AG04449 (cell line): ENCODE measurements at regions not wholly inside any gene's neighbourhood (a gene's known extent, or its start where the extent isn't known, plus 50 kb on each side); places are given as distances from the start of the nearest gene placed in this dataset.
"Not testable (repeated sequence)": the region's sequence is repeated elsewhere in the genome, so short reads cannot be mapped to it uniquely, and the experiment has no call there.

Source experiments
- CTCF ChIA-PET: fragments of 350-600 bp; formaldehyde crosslinking; extraction: SDS; loops from one replicate; lab custom pipeline; 2021; ENCODE audit warnings: antibody characterized with exemption; lab: Yijun Ruan, JAX
- POLR2A ChIA-PET: fragments of 400-600, 350-600 bp; formaldehyde crosslinking; extraction: SDS; loops from one replicate; lab custom pipeline; 2020; ENCODE audit warnings: antibody characterized with exemption, inconsistent platforms; lab: Yijun Ruan, JAX
- DNase-seq: peaks from one replicate; pipeline ENCODE4 v3.0.0-alpha.2; 2010; ENCODE audit warnings: low read depth, low spot score
- H3K4me3 ChIP-seq: 2 replicates; pipeline ENCODE4 v1.5.1; 2011; ENCODE audit warnings: low read depth, mild to moderate bottlenecking, control low read depth, low read length
- TF ChIP-seq, protein P1 (sequence below): IDR thresholded peaks from one replicate; pipeline ENCODE4 v1.5.1; 2011; ENCODE audit warnings: mild to moderate bottlenecking, moderate library complexity, low read length, control low read depth, inconsistent platforms; ENCODE audit not compliant: insufficient read depth; ENCODE audit errors: missing control alignments

DNA sequence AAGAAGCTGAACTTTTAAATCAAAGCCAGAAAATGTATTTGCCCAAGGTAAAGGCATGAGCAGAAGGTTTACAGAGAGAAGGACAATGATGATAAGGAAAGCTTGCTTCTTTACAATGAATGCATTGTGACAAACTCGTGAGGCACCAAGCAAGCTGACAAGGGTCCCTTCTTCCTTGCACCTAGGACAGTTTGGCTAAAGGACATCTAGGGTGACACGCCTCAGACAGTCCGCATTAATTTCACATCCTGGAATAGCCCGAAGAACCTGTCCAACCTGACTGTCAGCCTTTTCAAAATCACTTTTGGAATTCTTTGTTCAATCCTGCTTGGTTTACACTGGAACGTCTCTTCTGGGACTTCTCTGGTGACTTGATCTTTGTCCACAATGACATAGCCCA, 146.4 kb upstream of the MAP3K1 start:
- DNase-seq = no peak
- H3K4me3 ChIP-seq = no peak overlapping the region
- CTCF ChIA-PET = interaction anchor here (0.6 kb wide), 1 partner anchor 49 kb away, joined by 3 read pairs; no protein-coding TSS in a partner anchor
- TF ChIP-seq, protein P1, sequence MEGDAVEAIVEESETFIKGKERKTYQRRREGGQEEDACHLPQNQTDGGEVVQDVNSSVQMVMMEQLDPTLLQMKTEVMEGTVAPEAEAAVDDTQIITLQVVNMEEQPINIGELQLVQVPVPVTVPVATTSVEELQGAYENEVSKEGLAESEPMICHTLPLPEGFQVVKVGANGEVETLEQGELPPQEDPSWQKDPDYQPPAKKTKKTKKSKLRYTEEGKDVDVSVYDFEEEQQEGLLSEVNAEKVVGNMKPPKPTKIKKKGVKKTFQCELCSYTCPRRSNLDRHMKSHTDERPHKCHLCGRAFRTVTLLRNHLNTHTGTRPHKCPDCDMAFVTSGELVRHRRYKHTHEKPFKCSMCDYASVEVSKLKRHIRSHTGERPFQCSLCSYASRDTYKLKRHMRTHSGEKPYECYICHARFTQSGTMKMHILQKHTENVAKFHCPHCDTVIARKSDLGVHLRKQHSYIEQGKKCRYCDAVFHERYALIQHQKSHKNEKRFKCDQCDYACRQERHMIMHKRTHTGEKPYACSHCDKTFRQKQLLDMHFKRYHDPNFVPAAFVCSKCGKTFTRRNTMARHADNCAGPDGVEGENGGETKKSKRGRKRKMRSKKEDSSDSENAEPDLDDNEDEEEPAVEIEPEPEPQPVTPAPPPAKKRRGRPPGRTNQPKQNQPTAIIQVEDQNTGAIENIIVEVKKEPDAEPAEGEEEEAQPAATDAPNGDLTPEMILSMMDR = no peak
- POLR2A ChIA-PET = no interaction called here

DNA sequence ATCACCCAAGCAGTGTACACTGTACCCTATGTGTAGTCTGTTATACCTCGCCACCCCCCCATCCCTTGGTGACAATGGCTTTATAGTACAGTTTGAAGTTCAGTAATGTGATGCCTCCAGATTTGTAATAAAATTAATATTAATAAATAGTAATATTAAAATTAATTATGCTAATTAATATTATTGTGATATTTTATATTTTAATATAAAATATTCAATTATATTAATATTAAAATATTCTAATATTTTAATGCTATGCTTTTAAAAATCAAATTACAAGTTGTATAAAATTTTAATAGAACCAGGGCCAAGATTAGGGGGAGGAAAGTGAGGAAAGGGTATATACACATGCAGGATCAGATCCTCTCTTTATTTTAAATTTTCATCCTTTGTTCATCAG, 147.7 kb upstream of the MAP3K1 start:
- CTCF ChIA-PET = no interaction called here
- POLR2A ChIA-PET = no interaction called here
- TF ChIP-seq, protein P1 = no peak
- no peak overlapping the region for H3K4me3 ChIP-seq
- DNase-seq = no peak

DNA sequence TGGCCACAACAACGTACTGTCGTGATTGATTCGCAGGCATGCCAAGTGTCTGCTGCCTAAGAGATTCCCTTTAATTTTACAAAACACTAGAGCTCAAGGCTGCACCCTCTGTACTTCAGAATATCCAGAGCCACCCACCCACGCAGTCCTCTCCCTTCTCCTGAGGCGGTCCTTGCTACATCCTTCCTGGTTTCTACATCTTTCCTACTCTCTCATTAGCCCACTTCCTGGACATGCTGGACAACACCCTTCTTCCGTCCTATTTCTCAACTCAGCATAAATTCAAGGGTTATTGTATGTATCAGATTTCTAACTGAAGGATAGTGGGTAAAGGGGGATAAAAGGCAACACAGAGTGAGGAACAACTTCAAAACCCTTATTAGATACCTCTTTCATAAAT, 148.4 kb upstream of the MAP3K1 start:
- no peak overlapping the region for H3K4me3 ChIP-seq
- no peak for DNase-seq
- TF ChIP-seq, protein P1 = no peak
- ChIA-PET CTCF (interaction anchor here (0.8 kb wide), 1 partner anchor 170 kb away, joined by 3 read pairs; no protein-coding TSS in a partner anchor), POLR2A (no interaction called here)

DNA sequence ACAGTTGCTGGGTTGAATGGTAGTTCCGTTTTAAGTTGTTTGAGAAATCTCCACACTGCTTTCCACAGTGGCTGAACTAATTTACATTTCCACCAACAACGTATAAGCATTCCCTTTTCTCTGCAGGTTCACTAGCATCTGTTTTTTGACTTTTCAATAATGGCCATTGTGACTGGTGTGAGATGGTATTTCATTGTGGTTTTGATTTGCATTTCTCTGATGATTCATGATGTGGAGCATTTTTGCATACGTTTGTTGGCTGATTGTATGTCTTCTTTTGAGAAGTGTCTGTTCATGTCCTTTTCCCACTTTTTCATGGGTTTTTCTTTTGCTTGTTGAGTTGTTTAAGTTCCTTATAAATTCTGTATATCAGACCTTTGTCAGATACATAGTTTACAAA, 150.2 kb upstream of the MAP3K1 start:
- DNase-seq, POLR2A ChIA-PET, H3K4me3 ChIP-seq: not testable (repeated sequence)
- CTCF ChIA-PET = interaction anchor here (1.4 kb wide), 1 partner anchor 394 kb away, joined by 3 read pairs; no protein-coding TSS in a partner anchor

DNA sequence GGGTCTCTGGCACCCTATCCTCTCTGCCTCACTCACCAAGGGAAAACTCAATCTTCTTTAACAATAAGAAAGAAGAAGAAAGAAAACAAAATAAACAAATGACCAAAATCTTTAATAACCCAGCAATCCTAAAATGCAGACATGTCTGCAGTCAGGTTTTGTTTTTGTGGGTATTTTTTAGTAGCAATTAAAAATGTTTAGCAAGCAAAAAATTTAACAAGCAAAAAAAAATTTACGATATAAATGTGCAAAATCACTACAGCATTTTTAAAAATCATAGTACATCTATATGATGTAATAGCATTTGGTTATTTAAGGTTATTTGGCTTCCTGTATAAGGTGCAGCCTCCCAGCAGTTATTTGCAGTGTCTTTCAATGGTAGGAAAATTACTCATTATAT, 151.3 kb upstream of the MAP3K1 start:
- ChIA-PET CTCF (no interaction called here), POLR2A (no interaction called here)
- TF ChIP-seq, protein P1 = no peak
- H3K4me3 ChIP-seq = no peak overlapping the region
- DNase-seq = no peak

DNA sequence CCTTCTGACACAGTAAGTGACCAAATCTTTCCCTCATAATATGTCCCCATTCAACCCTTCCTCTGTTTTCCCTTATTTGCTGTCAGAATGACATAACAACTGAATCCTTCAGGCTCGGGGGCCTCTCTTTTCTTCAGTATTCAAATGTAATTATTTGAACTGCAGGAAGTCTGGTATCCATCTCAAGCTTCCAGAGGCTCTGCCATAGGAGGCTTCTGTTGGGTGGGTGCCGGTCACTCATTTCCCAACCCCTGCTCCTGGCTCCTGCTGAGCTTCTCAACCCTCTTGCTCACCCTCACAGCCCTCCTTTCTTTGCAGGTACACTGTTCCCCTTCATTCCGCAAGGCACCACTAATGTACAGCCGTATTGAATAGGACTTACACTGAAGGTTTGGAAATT, 151.8 kb upstream of the MAP3K1 start:
- H3K4me3 ChIP-seq = no peak overlapping the region
- TF ChIP-seq, protein P1 = no peak
- ChIA-PET CTCF (interaction anchor here (1.3 kb wide), 1 partner anchor 14 kb away, joined by 5 read pairs; no protein-coding TSS in a partner anchor), POLR2A (no interaction called here)
- no peak for DNase-seq

DNA sequence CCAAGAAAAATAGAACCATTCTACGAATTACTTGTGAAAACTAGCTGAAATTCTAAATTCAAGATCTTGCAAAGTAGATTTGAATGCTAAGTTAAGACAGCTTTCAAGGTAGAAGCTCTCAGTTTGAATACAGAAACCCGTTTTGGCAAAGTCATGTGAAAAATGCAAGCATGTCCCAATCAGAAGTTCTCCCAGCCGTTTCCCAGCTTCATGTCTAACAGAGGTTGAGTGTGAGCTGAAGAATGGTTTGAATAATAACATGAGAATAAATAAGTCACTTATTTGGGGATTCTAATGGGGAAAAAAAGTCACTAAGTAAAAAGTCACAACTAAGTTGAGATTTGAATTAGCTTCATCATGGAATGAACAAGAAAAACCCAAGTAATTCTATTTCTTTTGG, 152.5 kb upstream of the MAP3K1 start:
- ChIA-PET CTCF (interaction anchor here (1.3 to 1.4 kb wide), 2 partner anchors 12 to 14 kb away, joined by 4 to 5 read pairs; no protein-coding TSS in a partner anchor), POLR2A (no interaction called here)
- no peak overlapping the region for H3K4me3 ChIP-seq
- DNase-seq = no peak
- TF ChIP-seq, protein P1 = no peak
